HG02610 (cell line): ENCODE measurements at regions not wholly inside any gene's neighbourhood (a gene's known extent, or its start where the extent isn't known, plus 50 kb on each side); places are given as distances from the start of the nearest gene placed in this dataset.
"Not testable (repeated sequence)": the region's sequence is repeated elsewhere in the genome, so short reads cannot be mapped to it uniquely, and the experiment has no call there.

Experiments used
- ATAC-seq: cut with Tn5 transposase; IDR thresholded peaks from one replicate; pipeline ENCODE4 v1.9.1; 2021; ENCODE audit warnings: mild to moderate bottlenecking, moderate library complexity; ENCODE audit not compliant: unreplicated experiment

GRCh38 chr13:34349091-34349722 is 531.3 kb downstream of the RFC3 start:
- ATAC-seq: no peak

GRCh38 chr13:34350671-34351070 is 532.7 kb downstream of the RFC3 start:
- no peak for ATAC-seq

- no peak for ATAC-seq
Observed at GRCh38 chr13:34351134-34351533, 533.2 kb downstream of the RFC3 start.

- no peak for ATAC-seq
Observed at GRCh38 chr13:34352958-34353357, 535.0 kb downstream of the RFC3 start.

GRCh38 chr13:34356686-34357434 is 538.9 kb downstream of the RFC3 start:
- ATAC-seq: no peak

- ATAC-seq: no peak
Observed at GRCh38 chr13:34357435-34358232, 539.7 kb downstream of the RFC3 start.

GRCh38 chr13:34358811-34359513 is 541.0 kb downstream of the RFC3 start:
- no peak for ATAC-seq

GRCh38 chr13:34360702-34361101 is 542.8 kb downstream of the RFC3 start:
- ATAC-seq: no peak

- no peak for ATAC-seq
Observed at GRCh38 chr13:34361560-34361959, 543.6 kb downstream of the RFC3 start.

GRCh38 chr13:34363266-34363665 is 545.3 kb downstream of the RFC3 start:
- ATAC-seq: no peak

GRCh38 chr13:34364633-34365032 is 546.7 kb downstream of the RFC3 start:
- ATAC-seq: no peak

- no peak for ATAC-seq
Observed at GRCh38 chr13:34369931-34370330, 552.0 kb downstream of the RFC3 start.

GRCh38 chr13:34371108-34371507 is 553.2 kb downstream of the RFC3 start:
- no peak for ATAC-seq

- no peak for ATAC-seq
Observed at GRCh38 chr13:34371645-34372395, 553.9 kb downstream of the RFC3 start.

- no peak for ATAC-seq
Observed at GRCh38 chr13:34372581-34372980, 554.6 kb downstream of the RFC3 start.

GRCh38 chr13:34376483-34376882 is 558.5 kb downstream of the RFC3 start:
- no peak for ATAC-seq

GRCh38 chr13:34381228-34381627 is 560.8 kb upstream of the NBEA start:
- ATAC-seq: no peak

GRCh38 chr13:34383728-34384127 is 558.3 kb upstream of the NBEA start:
- ATAC-seq: no peak

- ATAC-seq: not testable (repeated sequence)
Observed at GRCh38 chr13:34386229-34386628, 555.8 kb upstream of the NBEA start.

- no peak for ATAC-seq
Observed at GRCh38 chr13:34391076-34391475, 551.0 kb upstream of the NBEA start.
